DMS 273 (cell line): ENCODE measurements at regions not wholly inside any gene's neighbourhood (a gene's known extent, or its start where the extent isn't known, plus 50 kb on each side); places are given as distances from the start of the nearest gene placed in this dataset.
"Not testable (repeated sequence)": the region's sequence is repeated elsewhere in the genome, so short reads cannot be mapped to it uniquely, and the experiment has no call there.

Experiments used
- DNase-seq: peaks from one replicate; lab custom pipeline; 2025; ENCODE audit not compliant: unreplicated experiment; lab: John Stamatoyannopoulos, UW

DNA sequence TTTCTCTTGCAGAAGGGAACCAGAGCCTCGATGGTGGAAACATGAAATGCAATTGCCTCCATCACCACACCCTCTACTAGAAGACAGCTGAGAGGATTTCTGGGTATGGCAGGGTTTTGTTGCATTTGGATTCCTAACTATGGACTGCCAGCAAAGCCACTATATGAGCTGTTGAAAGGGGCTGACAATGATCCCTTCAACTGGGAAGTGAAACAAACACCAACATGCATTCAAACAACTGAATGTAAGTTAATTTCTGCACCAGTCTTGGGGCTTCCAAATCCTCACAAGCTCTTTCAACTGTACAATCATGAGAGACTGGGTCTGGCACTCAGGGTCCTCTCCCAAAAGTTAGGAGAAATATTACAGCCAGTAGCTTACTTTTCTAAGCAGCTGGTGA is 116.7 kb upstream of the PLCL2 start:
- DNase-seq, result no peak

DNA sequence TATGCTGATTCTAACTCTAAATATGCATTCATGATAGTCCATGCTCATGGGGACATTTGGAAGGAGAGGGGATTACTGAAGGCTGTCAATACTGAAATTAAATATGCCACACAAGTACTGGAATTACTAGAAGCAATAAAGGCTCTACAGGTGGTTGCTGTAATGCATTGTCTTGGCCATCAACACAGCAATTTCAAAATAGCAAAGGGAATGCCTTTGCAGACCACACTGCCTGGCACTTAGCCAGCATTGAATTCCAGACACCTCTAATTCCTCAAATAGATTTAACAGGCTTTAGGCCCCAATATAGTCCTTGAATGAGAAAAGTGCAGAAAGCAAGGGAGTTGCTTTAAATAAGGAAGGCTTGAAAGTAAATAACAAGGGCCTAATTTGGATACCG is 115.8 kb upstream of the PLCL2 start:
- peak; percentile 4 for DNase-seq

DNA sequence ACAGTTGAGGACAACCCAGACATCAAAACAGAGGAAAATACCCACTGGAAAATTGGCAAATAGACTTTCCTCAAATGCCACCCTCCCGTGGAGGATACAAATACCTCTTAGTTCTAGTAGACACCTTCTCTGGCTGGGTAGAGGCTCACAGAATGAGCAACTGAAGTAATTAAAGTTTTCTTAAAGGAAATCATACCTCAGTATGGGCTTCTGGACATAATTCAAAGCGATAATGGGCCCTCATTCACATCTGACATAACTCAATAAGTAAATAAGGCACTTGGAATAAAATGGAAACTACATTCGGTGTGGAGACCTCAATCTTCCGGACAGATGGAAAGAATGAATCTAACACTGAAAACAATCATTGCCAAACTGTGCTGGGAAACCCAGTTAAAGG is 115.2 kb upstream of the PLCL2 start:
- DNase-seq, result no peak

DNA sequence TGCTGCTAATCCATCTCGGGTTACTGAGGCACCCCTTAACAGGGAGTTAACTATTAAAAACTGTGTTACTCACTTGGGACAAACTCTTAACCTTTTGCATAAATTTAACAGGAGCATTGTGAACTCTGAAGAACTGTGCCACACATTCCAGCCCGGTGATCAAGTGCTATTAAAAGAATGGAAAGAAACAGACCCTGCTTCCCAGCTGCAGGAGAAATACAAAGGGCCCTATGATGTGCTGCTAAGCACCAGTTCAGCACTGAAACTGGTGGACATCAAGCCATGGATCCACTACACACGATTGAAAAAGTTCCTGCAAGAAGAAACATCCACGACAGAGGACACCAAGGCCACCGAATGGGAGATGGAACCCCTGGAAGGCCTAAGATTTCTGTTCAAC is 114.7 kb upstream of the PLCL2 start:
- no peak for DNase-seq

DNA sequence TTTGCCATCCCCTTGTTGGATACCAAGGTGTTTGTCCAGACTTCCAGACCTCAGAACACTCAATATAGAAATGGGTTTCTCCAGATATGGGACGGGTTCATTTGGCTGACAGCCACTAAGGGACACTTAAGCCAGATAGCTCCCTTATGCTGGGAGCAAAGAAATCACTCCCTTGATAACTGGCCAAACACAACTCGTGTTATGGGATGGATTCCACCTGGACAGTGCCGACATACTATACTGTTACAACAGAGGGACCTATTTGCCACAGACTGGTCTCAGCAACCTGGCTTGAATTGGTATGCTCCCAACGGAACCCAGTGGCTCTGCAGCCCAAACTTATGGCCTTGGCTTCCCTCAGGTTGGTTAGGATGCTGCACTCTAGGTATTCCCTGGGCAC is 114.0 kb upstream of the PLCL2 start:
- DNase-seq, result no peak

DNA sequence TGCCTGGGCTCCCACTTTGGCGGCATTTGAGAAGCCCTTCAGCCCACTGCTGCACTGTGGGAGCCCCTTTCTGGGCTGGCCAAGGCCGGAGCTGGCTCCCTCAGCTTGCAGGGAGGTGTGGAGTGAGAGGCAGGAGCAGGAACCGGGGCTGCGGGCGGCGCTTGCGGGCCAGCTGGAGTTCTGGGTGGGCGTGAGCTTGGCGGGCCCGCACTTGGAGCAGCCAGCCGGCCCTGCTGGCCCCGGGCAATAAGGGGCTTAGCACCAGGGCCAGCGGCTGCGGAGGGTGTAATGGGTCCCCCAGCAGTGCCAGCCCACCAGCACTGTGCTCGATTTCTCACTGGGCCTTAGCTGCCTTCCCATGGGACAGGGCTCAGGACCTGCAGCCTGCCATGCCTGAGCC is 111.2 kb upstream of the PLCL2 start:
- DNase-seq, result not testable (repeated sequence)

DNA sequence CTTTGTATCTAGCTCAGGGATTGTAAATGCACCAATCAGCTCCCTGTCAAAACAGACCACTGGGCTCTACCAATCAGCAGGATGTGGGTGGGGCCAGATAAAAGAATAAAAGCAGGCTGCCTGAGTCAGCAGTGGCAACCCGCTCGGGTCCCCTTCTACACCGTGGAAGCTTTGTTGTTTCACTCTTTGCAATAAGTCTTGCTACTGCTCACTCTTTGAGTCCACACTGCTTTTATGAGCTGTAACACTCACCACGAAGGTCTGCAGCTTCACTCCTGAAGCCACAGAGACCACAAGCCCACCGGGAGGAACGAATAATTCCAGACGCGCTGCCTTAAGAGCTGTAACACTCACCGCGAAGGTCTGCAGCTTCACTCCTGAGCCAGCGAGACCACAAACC is 110.2 kb upstream of the PLCL2 start:
- not testable (repeated sequence) for DNase-seq

DNA sequence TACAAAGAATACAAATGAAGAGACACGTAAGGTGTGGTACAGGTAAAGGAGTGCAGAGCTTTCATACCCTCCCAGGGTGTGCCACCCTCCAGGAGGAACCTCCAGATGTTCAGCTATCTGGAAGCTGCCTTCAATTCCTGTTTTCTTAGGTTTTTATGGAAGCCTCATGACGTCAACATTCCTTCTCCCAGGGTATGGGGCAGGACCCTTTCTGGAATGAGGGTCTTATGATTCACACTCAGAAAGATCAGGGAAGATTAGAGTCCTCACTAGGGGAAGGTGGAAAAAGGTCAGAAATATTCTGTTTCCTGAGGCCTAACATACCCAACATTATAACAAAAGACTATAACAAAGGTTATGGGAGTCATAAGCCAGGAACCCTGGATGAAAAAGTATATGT is 99.8 kb upstream of the PLCL2 start:
- no peak for DNase-seq

DNA sequence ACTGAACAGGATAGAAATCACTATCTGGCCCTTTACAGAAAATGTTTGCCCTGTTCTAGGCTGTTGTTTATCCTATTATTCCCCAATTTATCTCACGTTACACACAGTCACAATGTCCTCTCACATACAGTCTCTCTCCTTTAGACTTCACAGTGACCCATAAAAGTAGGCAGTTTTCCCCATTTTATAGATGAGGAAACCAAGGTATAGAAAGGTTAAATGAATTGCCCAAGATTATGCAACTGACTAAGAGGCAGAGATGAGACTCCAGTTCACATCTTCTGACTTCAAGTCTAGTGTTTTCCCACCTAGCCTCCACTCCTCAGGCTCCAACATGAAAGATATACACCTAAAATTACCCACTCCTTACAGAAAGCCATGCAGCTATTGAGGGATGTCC is 99.3 kb upstream of the PLCL2 start:
- no peak for DNase-seq

DNA sequence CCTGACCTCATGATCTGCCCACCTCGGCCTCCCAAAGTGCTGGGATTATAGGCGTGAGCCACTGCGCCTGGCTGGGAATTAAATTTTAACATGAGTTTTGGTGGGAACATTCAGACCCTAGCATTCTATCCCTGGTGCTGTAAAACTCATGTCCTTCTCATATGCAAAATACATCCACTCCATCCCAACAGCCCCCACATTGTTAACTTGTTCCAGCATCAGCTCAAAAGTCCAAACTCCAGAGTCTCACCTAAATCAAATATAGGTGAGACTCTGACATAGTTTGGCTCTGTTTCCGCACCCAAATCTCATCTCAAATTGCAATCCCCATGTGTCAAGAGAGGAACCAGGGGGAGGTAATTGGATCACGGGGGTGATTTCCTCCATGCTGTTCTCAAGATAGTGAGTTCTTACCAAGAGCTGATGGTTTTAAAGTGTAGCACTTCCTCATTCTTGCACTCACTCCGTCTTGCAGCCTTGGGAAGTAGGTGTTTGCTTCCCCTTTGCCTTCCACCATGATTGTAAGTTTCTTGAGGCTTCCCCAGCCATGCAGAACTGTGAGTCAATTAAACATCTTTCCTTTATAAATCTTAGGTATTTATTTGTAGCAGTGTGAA is 96.2 kb upstream of the PLCL2 start:
- no peak for DNase-seq

DNA sequence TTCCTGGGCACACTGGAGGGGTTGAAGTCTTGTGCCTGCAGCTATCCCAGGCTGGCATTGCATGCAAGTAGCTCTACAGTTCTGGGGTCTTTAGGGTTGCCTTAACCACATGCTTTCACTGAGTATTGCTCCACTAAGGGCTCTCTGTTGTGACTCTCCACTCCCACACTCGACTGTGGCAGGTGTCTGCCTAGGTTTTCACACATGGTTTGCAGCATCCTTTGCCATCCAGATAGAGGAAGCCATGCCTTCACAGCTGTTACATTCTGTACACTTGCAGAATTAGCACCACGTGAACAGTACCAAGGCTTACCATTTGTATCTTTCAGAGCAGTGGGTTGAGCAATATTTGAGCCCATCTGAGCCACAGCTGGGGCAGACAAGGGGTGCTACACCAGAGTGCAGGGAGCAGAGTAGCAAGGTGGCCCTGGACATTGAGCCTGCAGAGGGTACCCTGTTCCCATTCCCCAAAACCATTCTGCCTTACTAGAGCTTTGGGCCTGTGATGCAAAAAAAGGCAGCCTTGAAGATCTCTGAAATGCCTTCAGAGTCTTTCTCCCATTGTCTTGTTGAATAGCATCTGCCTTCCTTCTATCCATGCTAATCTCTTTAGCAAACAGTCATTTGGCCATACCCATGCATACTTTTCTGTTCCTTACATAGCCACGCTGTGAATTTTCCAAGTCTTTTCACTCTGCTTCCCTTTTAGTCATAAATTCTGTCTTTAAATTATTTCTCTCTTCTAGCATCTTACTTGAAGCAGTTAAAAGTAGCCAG is 95.2 kb upstream of the PLCL2 start:
- DNase-seq, result no peak

DNA sequence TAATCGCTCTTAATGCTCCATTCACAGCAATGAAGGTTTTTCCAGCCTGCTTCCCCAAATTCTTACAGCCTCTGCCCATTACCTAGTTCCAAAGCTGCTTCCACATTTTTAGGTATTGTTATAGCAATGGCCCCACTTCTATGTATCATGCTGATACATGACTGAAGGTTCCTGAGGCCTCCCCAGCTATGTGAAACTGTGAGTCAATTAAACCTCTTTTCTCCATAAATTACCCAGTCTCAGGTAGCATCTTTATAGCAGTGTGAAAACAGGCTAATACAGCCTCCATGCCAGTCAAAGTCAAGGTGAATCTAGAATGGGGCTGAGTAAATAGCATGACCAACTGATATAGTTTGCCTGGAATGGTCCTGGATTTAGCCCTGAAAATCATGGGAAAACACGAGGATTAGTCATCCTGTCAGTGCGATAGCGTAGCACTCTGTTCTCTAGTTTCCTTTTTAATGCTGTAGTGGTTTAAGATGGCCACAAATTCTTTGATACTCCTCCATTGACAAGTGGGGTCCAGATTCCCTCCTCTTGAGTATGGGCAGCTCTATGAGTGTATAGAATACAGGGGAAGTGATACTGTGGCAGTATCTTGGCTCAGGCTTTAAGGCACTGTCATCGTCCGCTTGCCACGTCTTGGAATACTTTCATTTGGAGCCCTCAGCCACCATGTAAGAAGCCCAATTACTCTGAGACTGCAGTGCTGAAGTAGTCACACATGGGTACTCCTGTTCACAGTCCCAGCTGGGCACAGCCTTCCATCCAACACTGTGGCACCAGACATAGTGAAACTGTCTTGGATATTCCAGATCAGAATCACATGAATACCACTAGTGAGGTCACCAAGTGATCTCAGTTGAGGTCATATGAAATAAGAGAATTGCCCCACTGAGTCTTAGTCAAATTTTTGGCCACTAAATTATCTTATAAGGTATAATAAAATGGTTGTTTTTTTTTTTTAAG is 94.0 kb upstream of the PLCL2 start:
- no peak for DNase-seq

DNA sequence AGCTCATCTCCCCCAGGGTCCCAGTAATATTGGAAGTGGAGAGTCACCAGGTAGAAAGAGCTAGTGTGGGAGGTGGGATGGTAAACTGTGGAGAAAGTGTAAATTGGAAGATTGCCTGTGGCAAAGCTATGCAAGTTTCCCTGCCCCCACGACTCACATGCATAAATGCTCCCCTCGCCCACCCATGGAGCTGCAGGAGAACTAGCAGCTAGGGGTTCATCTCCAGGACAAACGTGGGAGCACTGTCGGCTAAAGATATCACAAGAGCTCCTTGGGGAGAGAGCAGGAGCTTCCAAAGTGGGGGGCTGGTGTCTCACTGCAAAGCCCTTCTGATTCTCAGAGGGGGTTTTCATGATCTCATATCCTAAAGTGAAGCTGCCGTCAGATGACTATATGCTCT is 91.4 kb upstream of the PLCL2 start:
- DNase-seq, result no peak

DNA sequence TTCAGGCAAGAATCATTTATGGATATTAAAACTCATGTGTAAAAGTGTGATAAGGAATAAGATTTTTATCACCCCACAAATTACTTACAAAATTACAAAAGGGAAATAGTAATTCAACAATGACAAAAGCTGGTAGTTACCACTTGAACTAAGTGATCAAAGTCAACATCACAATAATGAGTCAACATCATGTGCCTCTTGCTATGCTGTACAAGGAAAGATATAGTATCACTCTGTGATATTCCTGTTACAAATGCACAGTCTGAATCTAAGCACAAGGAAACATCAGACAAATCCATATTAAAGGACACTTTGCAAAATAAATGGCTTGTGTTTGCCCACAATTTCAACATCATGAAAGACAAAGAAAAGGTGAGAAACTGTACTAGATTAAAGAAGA is 90.5 kb upstream of the PLCL2 start:
- no peak for DNase-seq

DNA sequence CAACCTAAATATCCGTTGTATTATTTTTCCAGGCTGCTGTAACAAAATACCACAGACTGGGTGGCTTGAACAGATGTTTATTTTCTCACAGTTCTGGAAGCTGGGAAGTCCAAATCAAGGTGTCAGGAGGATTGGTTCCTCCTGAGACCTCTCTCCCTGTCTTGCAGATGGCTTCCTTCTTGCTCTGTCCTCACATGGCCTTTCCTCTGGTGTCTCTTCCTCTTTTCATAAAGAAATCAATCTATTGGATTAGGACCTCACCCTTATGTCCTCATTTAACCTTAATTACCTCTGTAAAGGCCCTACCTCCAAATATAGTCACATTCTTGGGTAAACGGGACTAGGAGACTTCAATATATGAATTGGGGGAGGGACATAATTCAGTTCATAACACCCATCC is 89.2 kb upstream of the PLCL2 start:
- no peak for DNase-seq

DNA sequence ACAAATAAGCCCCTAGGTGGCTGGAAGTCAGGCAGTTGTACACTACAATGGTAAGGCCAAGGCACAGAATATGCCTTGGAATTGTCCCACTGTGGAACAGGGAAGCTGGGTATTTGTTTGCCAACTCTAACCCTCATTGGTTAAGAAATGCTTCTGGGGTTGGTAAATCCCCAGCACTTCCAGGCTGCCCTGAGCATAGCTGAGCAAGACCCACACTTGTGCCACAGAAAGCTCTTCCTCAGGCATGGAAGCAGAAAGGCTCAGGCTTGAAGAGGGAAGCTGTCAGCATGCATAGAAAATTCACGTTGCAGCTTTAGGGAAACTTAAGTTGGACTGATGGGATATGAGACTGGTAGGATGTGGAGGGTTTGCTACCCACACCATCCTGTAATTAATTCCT is 86.9 kb upstream of the PLCL2 start:
- no peak for DNase-seq

DNA sequence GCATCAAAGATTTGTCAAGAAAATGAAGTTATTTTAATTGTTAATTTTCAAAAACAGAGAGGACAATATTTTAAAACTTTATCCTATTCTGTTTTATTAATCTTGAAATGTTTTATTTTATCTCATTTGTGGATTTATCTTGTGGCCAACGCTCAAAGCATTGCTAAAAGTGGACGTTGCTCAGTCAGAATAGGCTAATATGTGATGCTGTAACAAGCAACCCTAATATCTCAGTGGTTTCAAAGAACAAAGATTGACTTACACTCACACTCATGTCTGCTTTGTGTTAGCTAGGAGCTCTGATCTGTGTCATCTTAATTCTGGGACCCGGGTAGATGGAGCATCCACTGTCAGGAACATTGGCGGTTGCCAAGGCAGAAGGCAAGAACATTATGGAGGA is 86.0 kb upstream of the PLCL2 start:
- no peak for DNase-seq

DNA sequence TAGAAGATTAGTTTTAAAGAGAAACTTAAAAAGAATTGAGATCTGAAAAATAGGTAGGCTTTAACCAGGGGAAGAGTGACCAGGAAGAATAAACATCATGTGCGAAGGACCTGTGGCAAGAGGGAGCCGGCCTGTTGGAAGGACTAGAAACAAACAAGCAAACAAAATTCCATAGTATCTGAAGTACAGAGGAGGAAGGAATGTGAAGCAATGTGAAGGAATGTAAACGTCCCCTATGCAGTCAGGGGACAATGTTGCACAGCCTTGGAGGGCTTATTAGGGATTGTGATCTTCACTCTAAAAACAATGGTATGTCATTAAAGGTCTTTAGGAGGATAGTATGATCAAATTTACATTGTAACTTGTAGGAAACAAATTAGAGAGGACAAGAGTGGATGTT is 84.4 kb upstream of the PLCL2 start:
- DNase-seq, result no peak

DNA sequence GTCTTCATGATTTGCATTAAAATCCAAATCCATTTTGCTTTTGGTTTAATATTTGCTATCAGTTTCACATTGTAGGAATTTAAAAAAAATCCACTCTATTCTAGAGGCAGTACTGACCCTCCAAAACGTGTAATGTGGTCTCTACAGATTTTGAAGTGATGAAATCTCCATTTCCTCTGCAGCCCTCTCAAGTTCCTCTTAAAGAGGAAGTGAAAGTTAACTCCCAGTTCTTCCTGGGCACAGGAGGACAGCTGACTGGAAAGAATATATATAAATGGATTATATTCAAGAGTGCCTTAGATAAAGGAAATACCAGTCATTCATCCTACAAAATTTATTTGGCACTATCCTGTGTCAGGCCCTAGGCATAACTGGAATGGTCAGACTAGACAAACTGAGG is 83.5 kb upstream of the PLCL2 start:
- DNase-seq, result peak; percentile 59

DNA sequence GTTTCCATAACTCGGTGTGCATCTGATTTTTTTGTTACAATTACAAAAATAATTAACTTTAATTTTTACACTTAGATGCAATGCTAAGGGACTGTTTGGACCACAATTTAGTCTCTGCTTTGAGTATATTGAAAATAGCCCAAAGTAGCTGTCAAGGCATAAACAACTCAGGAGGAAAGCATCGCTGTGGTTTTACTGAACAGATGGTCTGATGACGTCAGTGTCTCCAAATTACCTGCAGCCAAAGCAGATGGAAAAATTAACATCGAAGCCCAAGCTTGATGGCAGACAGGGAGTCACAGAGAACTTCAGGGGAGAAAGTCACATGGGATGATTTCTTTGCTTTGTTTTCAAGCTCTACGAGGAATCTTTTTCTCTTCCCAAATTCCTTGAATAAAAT is 83.1 kb upstream of the PLCL2 start:
- DNase-seq, result peak; percentile 94

DNA sequence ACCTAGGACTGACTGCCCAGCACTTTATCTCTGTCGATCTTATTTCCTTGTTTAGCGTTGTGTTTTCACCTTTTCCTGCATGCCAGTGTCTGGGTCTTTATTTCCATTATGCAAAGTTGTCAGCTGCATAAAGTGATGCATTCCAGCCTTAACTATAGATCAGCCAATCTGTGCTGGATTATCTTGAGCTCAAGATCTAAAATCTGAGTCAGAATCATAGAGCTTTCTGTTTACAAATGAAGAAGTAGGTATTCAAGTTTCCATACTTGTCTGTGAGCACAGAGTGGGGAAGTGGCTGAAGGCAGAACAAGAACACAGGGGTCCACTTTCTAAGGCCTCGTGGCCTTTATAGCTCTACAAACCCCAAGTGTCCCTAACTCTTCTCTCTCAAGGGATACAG is 82.4 kb upstream of the PLCL2 start:
- DNase-seq, result peak; percentile 46

DNA sequence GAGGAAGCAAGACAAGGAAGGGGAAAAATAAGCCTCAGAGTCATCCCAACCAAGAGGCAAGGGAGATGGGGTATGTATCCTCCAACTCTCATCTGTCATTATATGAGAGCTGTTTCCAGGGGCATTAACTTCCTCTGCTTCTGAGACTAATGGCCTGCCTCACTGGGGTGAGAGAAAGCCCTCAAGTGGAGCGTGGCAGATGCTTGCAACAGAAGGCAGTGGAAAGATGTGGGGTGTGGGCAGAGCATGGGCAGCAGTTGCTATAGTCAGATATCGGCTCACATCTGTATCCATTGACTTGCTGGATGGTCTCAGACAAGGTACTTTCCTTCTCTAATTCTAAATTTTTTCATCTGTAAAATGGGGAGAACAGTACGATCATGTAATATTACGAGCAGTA is 81.7 kb upstream of the PLCL2 start:
- DNase-seq, result peak; percentile 88
